Left lung (tissue), 4 donors: ENCODE measurements at regions not wholly inside any gene's neighbourhood (a gene's known extent, or its start where the extent isn't known, plus 50 kb on each side); places are given as distances from the start of the nearest gene placed in this dataset.
A peak's percentile ranks its signal among the peaks of the same experiment; 100 is the strongest.
"Not testable (repeated sequence)": the region's sequence is repeated elsewhere in the genome, so short reads cannot be mapped to it uniquely, and the experiment has no call there.

Experiments
- ATAC-seq: fragments of 200-7000 bp; cut with Tn5 transposase; one replicate; pipeline ENCODE4 v1.9.1; 2020; ENCODE audit warnings: moderate library complexity
- DNase-seq, 4 donors: peaks; one replicate each; pipeline ENCODE4 v3.0.0-alpha.2; 2013 to 2020
- H3K27ac ChIP-seq, 2 donors: fragments of 200-600 bp; sonication (generic) in 1 of 2; one replicate each; pipeline versions ENCODE4 v1.5.0 to v1.8.0; 2020 to 2021
- H3K27me3 ChIP-seq, 2 donors: fragments of 200-600 bp; sonication (generic) in 1 of 2; one replicate each; pipeline versions ENCODE4 v1.5.0 to v1.8.0; 2020 to 2021
- H3K36me3 ChIP-seq, 2 donors: fragments of 200-600 bp; sonication (generic) in 1 of 2; one replicate each; pipeline versions ENCODE4 v1.5.0 to v1.8.0; 2020 to 2021
- H3K4me1 ChIP-seq, 2 donors: fragments of 200-600 bp; one replicate each; pipeline ENCODE4 v1.8.0; 2021
- H3K4me3 ChIP-seq, 2 donors: fragments of 200-600 bp; sonication (generic) in 1 of 2; one replicate each; pipeline versions ENCODE4 v1.5.0 to v1.8.0; 2020 to 2021; ENCODE audit warnings: mild to moderate bottlenecking in 1 of 2
- H3K9me3 ChIP-seq, 2 donors: fragments of 200-600 bp; sonication (generic) in 1 of 2; one replicate each; pipeline versions ENCODE4 v1.5.0 to v1.8.0; 2020 to 2021
- intact Hi-C, 2 donors: fragments of 100-400 bp; cut with DNase I; formaldehyde crosslinking; loops; one replicate each; pipeline versions ENCODE4 v1.11.2 to v1.14.2; 2022
- TF ChIP-seq, protein P1 (sequence below), 2 donors: fragments of 200-600 bp; sonication (generic) in 1 of 2; IDR thresholded peaks; one replicate each; pipeline versions ENCODE4 v1.5.0 to v1.8.0; 2021; ENCODE audit warnings: antibody characterized with exemption in 2 of 2
- donor health status: DM: no; HTN: yes; CAD: no.
- donor health status: DM: no; HTN: no; CAD: no.

DNA sequence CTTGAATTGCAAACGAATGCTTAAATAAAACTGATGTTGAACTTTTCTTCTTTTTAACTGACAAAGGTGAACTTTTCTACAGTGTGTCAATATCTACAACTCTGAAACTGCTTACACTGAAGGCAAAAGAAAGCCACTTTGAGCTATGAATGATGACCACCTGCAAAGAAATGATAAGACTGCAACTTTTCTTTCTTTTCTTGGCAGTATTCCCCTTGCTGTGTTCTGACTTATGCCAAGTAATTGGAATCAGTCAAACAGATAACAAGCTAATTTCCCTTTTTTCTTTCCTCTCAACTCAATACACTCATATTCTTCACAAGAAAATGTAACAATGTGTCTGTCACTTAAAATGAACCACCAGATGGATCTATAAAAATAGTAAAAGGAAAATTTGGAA, 588.1 kb upstream of the BRINP3 start:
- no peak overlapping the region for H3K27ac ChIP-seq
- TF ChIP-seq, protein P1, sequence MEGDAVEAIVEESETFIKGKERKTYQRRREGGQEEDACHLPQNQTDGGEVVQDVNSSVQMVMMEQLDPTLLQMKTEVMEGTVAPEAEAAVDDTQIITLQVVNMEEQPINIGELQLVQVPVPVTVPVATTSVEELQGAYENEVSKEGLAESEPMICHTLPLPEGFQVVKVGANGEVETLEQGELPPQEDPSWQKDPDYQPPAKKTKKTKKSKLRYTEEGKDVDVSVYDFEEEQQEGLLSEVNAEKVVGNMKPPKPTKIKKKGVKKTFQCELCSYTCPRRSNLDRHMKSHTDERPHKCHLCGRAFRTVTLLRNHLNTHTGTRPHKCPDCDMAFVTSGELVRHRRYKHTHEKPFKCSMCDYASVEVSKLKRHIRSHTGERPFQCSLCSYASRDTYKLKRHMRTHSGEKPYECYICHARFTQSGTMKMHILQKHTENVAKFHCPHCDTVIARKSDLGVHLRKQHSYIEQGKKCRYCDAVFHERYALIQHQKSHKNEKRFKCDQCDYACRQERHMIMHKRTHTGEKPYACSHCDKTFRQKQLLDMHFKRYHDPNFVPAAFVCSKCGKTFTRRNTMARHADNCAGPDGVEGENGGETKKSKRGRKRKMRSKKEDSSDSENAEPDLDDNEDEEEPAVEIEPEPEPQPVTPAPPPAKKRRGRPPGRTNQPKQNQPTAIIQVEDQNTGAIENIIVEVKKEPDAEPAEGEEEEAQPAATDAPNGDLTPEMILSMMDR (IDR thresholded peaks at IDR 0.05), result no peak
- H3K27me3 ChIP-seq, result no peaks in the 10 kb centered on the region
- intact Hi-C loops, result no loop called here
- no peak overlapping the region for H3K4me3 ChIP-seq
- H3K9me3 ChIP-seq, result peaks cover 0 to 20% of the 10 kb centered on the region in 2 donors
- H3K4me1 ChIP-seq, result no peaks in the 10 kb centered on the region
- ATAC-seq (no peak), DNase-seq (no peak)
- H3K36me3 ChIP-seq, result no peaks in the 10 kb centered on the region

GRCh38 chr1:191074881-191075280, 597.2 kb upstream of the BRINP3 start:
- H3K9me3 ChIP-seq, result peaks cover 0 to 18% of the 10 kb centered on the region in 2 donors
- ATAC-seq, result no peak
- no peaks in the 10 kb centered on the region for H3K4me1 ChIP-seq
- TF ChIP-seq, protein P1 (IDR thresholded peaks at IDR 0.05), result no peak
- no peaks in the 10 kb centered on the region for H3K36me3 ChIP-seq
- no peak overlapping the region for H3K27ac ChIP-seq
- H3K27me3 ChIP-seq, result no peaks in the 10 kb centered on the region
- H3K4me3 ChIP-seq, result no peak overlapping the region
- intact Hi-C loops, result no loop called here
- no peak for DNase-seq

DNA sequence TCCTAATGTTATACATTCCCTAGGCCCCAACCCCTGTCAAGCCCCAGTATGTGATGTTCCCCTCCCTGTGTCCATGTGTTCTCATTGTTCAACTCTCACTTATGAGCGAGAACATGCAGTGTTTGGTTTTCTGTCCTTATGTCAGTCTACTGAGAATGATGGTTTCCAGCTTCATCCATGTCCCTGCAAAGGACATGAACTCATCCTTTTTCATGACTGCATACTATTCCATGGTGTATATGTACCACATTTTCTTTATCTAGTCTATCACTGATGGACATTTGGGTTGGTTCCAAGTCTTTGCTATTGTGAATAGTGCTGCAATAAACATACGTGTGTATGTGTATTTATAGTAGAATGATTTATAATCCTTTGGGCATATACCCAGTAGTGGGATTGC, 605.4 kb upstream of the BRINP3 start:
- H3K4me1 ChIP-seq, H3K4me3 ChIP-seq, ATAC-seq, H3K36me3 ChIP-seq, DNase-seq, H3K27me3 ChIP-seq, intact Hi-C loops, H3K27ac ChIP-seq: not testable (repeated sequence)
- peaks cover 0 to 13% of the 10 kb centered on the region in 2 donors for H3K9me3 ChIP-seq

- DNase-seq, result peak in 1 of 4 donors; percentile 5
Observed at GRCh38 chr1:191085121-191085520, 607.5 kb upstream of the BRINP3 start.

DNA sequence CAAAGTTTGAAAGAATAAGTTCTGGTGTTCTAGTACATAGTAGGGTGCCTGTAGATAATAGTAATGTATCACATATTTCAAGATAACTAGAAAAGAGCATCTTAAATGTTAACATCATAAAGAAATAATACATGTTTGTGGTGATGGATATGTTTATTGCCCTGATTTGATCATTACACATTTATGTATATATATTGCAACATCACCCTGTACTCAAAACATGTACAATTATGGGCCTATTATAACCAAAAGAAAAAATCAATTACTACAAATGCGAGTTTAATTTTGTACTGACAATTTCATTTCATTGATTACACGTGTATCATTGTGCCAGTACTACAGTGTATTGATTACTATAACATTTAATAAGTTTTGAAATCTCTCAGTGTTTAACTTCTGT, 609.2 kb upstream of the BRINP3 start:
- no peak for ATAC-seq
- Histone ChIP-seq H3K27ac (no peak overlapping the region), H3K4me3 (no peak overlapping the region), H3K4me1 (no peaks in the 10 kb centered on the region), H3K27me3 (no peaks in the 10 kb centered on the region), H3K9me3 (no peaks in the 10 kb centered on the region), H3K36me3 (no peaks in the 10 kb centered on the region)
- TF ChIP-seq, protein P1 (IDR thresholded peaks at IDR 0.05), result no peak
- intact Hi-C loops, result no loop called here
- DNase-seq, result no peak

More at GRCh38 chr1:191085121-191085520, 607.5 kb upstream of the BRINP3 start:
- intact Hi-C loops, result no loop called here
- no peak for ATAC-seq
- Histone ChIP-seq H3K4me1 (no peaks in the 10 kb centered on the region), H3K4me3 (no peak overlapping the region), H3K27me3 (no peaks in the 10 kb centered on the region), H3K9me3 (peaks cover 0 to 5% of the 10 kb centered on the region in 2 donors), H3K27ac (no peak overlapping the region), H3K36me3 (no peaks in the 10 kb centered on the region)
- TF ChIP-seq, protein P1 (IDR thresholded peaks at IDR 0.05), result no peak

GRCh38 chr1:191096405-191096804, 618.7 kb upstream of the BRINP3 start:
- peaks cover 0 to 4% of the 10 kb centered on the region in 2 donors for H3K9me3 ChIP-seq
- TF ChIP-seq, protein P1 (IDR thresholded peaks at IDR 0.05), result no peak
- no peak overlapping the region for H3K27ac ChIP-seq
- no peak overlapping the region for H3K4me3 ChIP-seq
- H3K36me3 ChIP-seq, result no peaks in the 10 kb centered on the region
- H3K4me1 ChIP-seq, result no peaks in the 10 kb centered on the region
- no peaks in the 10 kb centered on the region for H3K27me3 ChIP-seq
- intact Hi-C loops, result no loop called here
- ATAC-seq, result no peak
- no peak for DNase-seq
